Endothelial cell of umbilical vein (primary cell): ENCODE measurements at regions not wholly inside any gene's neighbourhood (a gene's known extent, or its start where the extent isn't known, plus 50 kb on each side); places are given as distances from the start of the nearest gene placed in this dataset.

Experiments
- CTCF ChIP-seq, 2 donors: IDR thresholded peaks; 1 replicate in 1 of 2; 2 replicates in 1 of 2; pipeline ENCODE4 v1.5.1; 2011; ENCODE audit warnings: low read length in 2 of 2, mild to moderate bottlenecking in 2 of 2, moderate library complexity in 2 of 2, control low read depth in 1 of 2, inconsistent platforms in 1 of 2, low read depth in 1 of 2; ENCODE audit not compliant: insufficient read depth in 1 of 2; ENCODE audit errors: extremely low read depth in 1 of 2
- EZH2 ChIP-seq: IDR thresholded peaks from 2 replicates; pipeline ENCODE4 v1.6.1; 2012; ENCODE audit warnings: borderline replicate concordance, low read depth, mild to moderate bottlenecking, moderate library complexity, low read length, inconsistent platforms; ENCODE audit not compliant: severe bottlenecking
- FOS ChIP-seq: IDR thresholded peaks from 2 replicates; pipeline ENCODE4 v1.6.1; 2011; ENCODE audit warnings: mild to moderate bottlenecking, low read length, moderate library complexity, borderline replicate concordance; ENCODE audit not compliant: insufficient read depth
- MYC ChIP-seq: IDR thresholded peaks from one replicate; pipeline ENCODE4 v1.6.1; 2011; ENCODE audit warnings: mild to moderate bottlenecking, low read depth, low read length

- TF ChIP-seq MYC = no peak
- no peak for TF ChIP-seq FOS
- no peak for TF ChIP-seq EZH2
- TF ChIP-seq CTCF (IDR thresholded peaks at IDR 0.05; ENCODE audit: extremely low read depth in 1 of 2, insufficient read depth in 1 of 2, low read depth in 1 of 2, low read length in 2 of 2) = no peak
These were observed 58.2 kb upstream of the RNGTT start for GRCh38 chr6:89021629-89022028.
